IMR-90 (cell line): ENCODE measurements at regions not wholly inside any gene's neighbourhood (a gene's known extent, or its start where the extent isn't known, plus 50 kb on each side); places are given as distances from the start of the nearest gene placed in this dataset.
A peak's percentile ranks its signal among the peaks of the same experiment; 100 is the strongest.

Experiments used
- ATAC-seq: fragments of 200-7000 bp; cut with Tn5 transposase; 2 replicates; pipeline ENCODE4 v1.9.1; 2020; ENCODE audit warnings: low read depth, mild to moderate bottlenecking, moderate library complexity
- BruUV-seq: library from RNA; stranded (reverse); fragments of 400-500 nt; replicated peaks from 2 replicates; lab custom pipeline; 2021; lab: Mats Ljungman, UMichigan
- CTCF ChIA-PET: fragments of 300-600 bp; formaldehyde crosslinking; extraction: SDS; loops from one replicate; lab custom pipeline; 2021; ENCODE audit warnings: antibody characterized with exemption; lab: Yijun Ruan, JAX
- POLR2A ChIA-PET: fragments of 300-600 bp; sonication (Branson Sonifier 250); formaldehyde crosslinking; loops from one replicate; lab custom pipeline; 2022; ENCODE audit warnings: antibody characterized with exemption; ENCODE audit not compliant: unreplicated experiment; lab: Charles Lee
- DNase-seq: peaks from one replicate; pipeline ENCODE4 v3.0.0; 2013
- H2AFZ ChIP-seq: replicated peaks from 2 replicates; pipeline ENCODE3; 2013; ENCODE audit warnings: low read length, mild to moderate bottlenecking; ENCODE audit not compliant: poor library complexity
- H2AK5ac ChIP-seq: 2 replicates; pipeline ENCODE4 v1.6.1; 2013; ENCODE audit warnings: low read depth, low read length, inconsistent platforms
- H2AK9ac ChIP-seq: replicated peaks from 2 replicates; pipeline ENCODE3; 2013; ENCODE audit warnings: mild to moderate bottlenecking, low read depth, low read length, moderate library complexity; ENCODE audit not compliant: poor library complexity
- H2BK120ac ChIP-seq: 2 replicates; pipeline ENCODE4 v1.6.1; 2013; ENCODE audit warnings: low read depth, low read length, inconsistent platforms
- H2BK15ac ChIP-seq: 3 replicates; pipeline ENCODE4 v1.6.1; 2013; ENCODE audit warnings: low read depth, low read length, inconsistent platforms
- H2BK20ac ChIP-seq: 2 replicates; pipeline ENCODE4 v1.6.1; 2013; ENCODE audit warnings: low read depth, mild to moderate bottlenecking, inconsistent platforms, low read length, moderate library complexity
- H2BK5ac ChIP-seq: 2 replicates; pipeline ENCODE4 v1.6.1; 2013; ENCODE audit warnings: mild to moderate bottlenecking, low read depth, low read length, inconsistent platforms; ENCODE audit not compliant: poor library complexity, severe bottlenecking
- H3K14ac ChIP-seq: replicated peaks from 2 replicates; pipeline ENCODE4 v1.6.1; 2013; ENCODE audit warnings: low read depth, low read length, inconsistent platforms
- H3K18ac ChIP-seq: 2 replicates; pipeline ENCODE4 v1.6.1; 2013; ENCODE audit warnings: low read depth, low read length, control low read depth
- H3K23ac ChIP-seq: 2 replicates; pipeline ENCODE4 v1.6.1; 2013; ENCODE audit warnings: low read depth, low read length, inconsistent platforms
- H3K27ac ChIP-seq: 2 replicates; pipeline ENCODE4 v1.5.1; 2013; ENCODE audit warnings: mild to moderate bottlenecking, control low read depth, low read length; ENCODE audit not compliant: insufficient read depth
- H3K27me3 ChIP-seq: 2 replicates; pipeline ENCODE4 v1.6.1; 2013; ENCODE audit warnings: low read length; ENCODE audit not compliant: control insufficient read depth, insufficient read depth
- H3K36me3 ChIP-seq: 2 replicates; pipeline ENCODE4 v1.6.1; 2013; ENCODE audit warnings: low read length, mixed read lengths; ENCODE audit not compliant: control insufficient read depth, insufficient read depth
- H3K4ac ChIP-seq: 2 replicates; pipeline ENCODE4 v1.6.1; 2013; ENCODE audit warnings: low read depth, low read length, inconsistent platforms
- H3K4me1 ChIP-seq: 2 replicates; pipeline ENCODE4 v1.6.1; 2013; ENCODE audit warnings: low read length, mixed read lengths; ENCODE audit not compliant: control insufficient read depth, insufficient read depth
- H3K4me2 ChIP-seq: 2 replicates; pipeline ENCODE4 v1.6.1; 2013; ENCODE audit warnings: low read depth, mild to moderate bottlenecking, control low read depth, low read length, moderate library complexity
- H3K4me3 ChIP-seq: 2 replicates; pipeline ENCODE4 v1.5.1; 2013; ENCODE audit warnings: low read depth, mild to moderate bottlenecking, control low read depth, low read length, moderate library complexity; ENCODE audit not compliant: insufficient read depth
- H3K56ac ChIP-seq: 2 replicates; pipeline ENCODE4 v1.6.1; 2013; ENCODE audit warnings: low read length, inconsistent platforms; ENCODE audit not compliant: insufficient read depth; ENCODE audit errors: extremely low read depth
- H3K79me1 ChIP-seq, 2 experiments: 2 replicates each; pipeline ENCODE4 v1.6.1; 2013; ENCODE audit warnings: low read length in 2 of 2, inconsistent platforms in 1 of 2, low read depth in 1 of 2
- H3K9ac ChIP-seq: 2 replicates; pipeline ENCODE4 v1.6.1; 2013; ENCODE audit warnings: low read depth, low read length, control low read depth
- H3K9me1 ChIP-seq: 2 replicates; pipeline ENCODE4 v1.6.1; 2013; ENCODE audit warnings: low read length, inconsistent platforms; ENCODE audit not compliant: insufficient read depth
- H3K9me3 ChIP-seq: 2 replicates; pipeline ENCODE4 v1.6.1; 2013; ENCODE audit warnings: low read length; ENCODE audit not compliant: control insufficient read depth, insufficient read depth
- H4K20me1 ChIP-seq: 2 replicates; pipeline ENCODE4 v1.6.1; 2013; ENCODE audit warnings: low read length, inconsistent platforms; ENCODE audit not compliant: insufficient read depth
- H4K5ac ChIP-seq: 2 replicates; pipeline ENCODE4 v1.6.1; 2013; ENCODE audit warnings: mild to moderate bottlenecking, low read depth, low read length, control low read depth
- H4K8ac ChIP-seq, 2 experiments: 2 replicates each; pipeline ENCODE4 v1.6.1; 2013; ENCODE audit warnings: low read depth in 2 of 2, low read length in 2 of 2, control low read depth in 1 of 2, inconsistent platforms in 1 of 2
- H4K91ac ChIP-seq: 2 replicates; pipeline ENCODE4 v1.6.1; 2013; ENCODE audit warnings: low read depth, low read length, inconsistent platforms; ENCODE audit not compliant: insufficient read depth
- CEBPB ChIP-seq: IDR thresholded peaks from 2 replicates; pipeline ENCODE4 v1.6.1; 2012; ENCODE audit warnings: low read depth, low read length, improper control_type of control experiment
- CHD1 ChIP-seq: IDR thresholded peaks from 2 replicates; pipeline ENCODE4 v1.6.1; 2012; ENCODE audit warnings: low read depth, low read length, improper control_type of control experiment
- MAFK ChIP-seq: IDR thresholded peaks from 2 replicates; pipeline ENCODE4 v1.6.1; 2012; ENCODE audit warnings: low read depth, low read length, improper control_type of control experiment
- MAZ ChIP-seq: IDR thresholded peaks from 2 replicates; pipeline ENCODE4 v1.6.1; 2012; ENCODE audit warnings: low read depth, mild to moderate bottlenecking, low read length, improper control_type of control experiment, moderate library complexity, borderline replicate concordance
- MXI1 ChIP-seq: IDR thresholded peaks from 2 replicates; pipeline ENCODE4 v1.6.1; 2012; ENCODE audit warnings: low read depth, mild to moderate bottlenecking, low read length, moderate library complexity, borderline replicate concordance
- NFE2L2 ChIP-seq: fragments of 150-350 bp; IDR thresholded peaks from 2 replicates; pipeline ENCODE4 v1.6.1; 2016; ENCODE audit warnings: low read depth, mild to moderate bottlenecking, low read length
- POLR2A ChIP-seq: IDR thresholded peaks from 2 replicates; pipeline ENCODE4 v1.6.1; 2012; ENCODE audit warnings: mild to moderate bottlenecking, low read depth, low read length
- RAD21 ChIP-seq: IDR thresholded peaks from 2 replicates; pipeline ENCODE4 v1.6.1; 2012; ENCODE audit warnings: low read length, improper control_type of control experiment
- RCOR1 ChIP-seq: IDR thresholded peaks from 2 replicates; pipeline ENCODE4 v1.6.1; 2012; ENCODE audit warnings: mild to moderate bottlenecking, low read length, improper control_type of control experiment; ENCODE audit not compliant: insufficient replicate concordance
- RFX5 ChIP-seq: IDR thresholded peaks from 2 replicates; pipeline ENCODE4 v1.8.0; 2012; ENCODE audit warnings: low read depth, mild to moderate bottlenecking, low read length, moderate library complexity
- SMC3 ChIP-seq: fragments of 150-350 bp; IDR thresholded peaks from 2 replicates; pipeline ENCODE4 v1.6.1; 2016; ENCODE audit warnings: low read depth, mild to moderate bottlenecking, antibody characterized with exemption, low read length, moderate library complexity
- WGBS, 2 experiments: methylation state at CpG; one replicate each; pipeline versions ENCODE4 v1.1.5 to v1.1.7; 2013; ENCODE audit warnings: missing lambda C conversion rate in 2 of 2; ENCODE audit not compliant: insufficient read length in 1 of 2; ENCODE audit errors: extremely low coverage in 2 of 2; 5-methylcytosine and 5-hydroxymethylcytosine counted together
- dilution Hi-C: fragments of 300-500 bp; cut with HindIII; formaldehyde crosslinking; loops from one replicate; pipeline ENCODE4 v1.14.3; 2018; ENCODE audit warnings: low sequenced_read_pairs; ENCODE audit not compliant: unreplicated experiment
- in situ Hi-C: fragments of 300-500 bp; cut with MboI; formaldehyde crosslinking; loops from 3 replicates; pipeline ENCODE4 v1.14.3; 2019; ENCODE audit warnings: low sequenced_read_pairs, inconsistent platforms, mixed read lengths
- intact Hi-C: fragments of 100-400 bp; cut with micrococcal nuclease; formaldehyde crosslinking; loops from 2 replicates; pipeline ENCODE4 v1.10.0; 2022
- TF ChIP-seq, protein P1 (sequence below): fragments of 150-350 bp; IDR thresholded peaks from 2 replicates; pipeline ENCODE4 v1.6.1; 2016; ENCODE audit warnings: low read depth, mild to moderate bottlenecking, low read length, moderate library complexity, borderline replicate concordance

- DNase-seq = no peak
Measured at GRCh38 chr17:27239046-27239445, 54.9 kb upstream of the WSB1 start.

More at GRCh38 chr17:27239046-27239445, 54.9 kb upstream of the WSB1 start:
- no peak overlapping the region for H3K4me2 ChIP-seq
- H3K27me3 ChIP-seq = no peaks in the 10 kb centered on the region; the same call in 1 of the 2 replicates
- TF ChIP-seq RAD21 (no peak), NFE2L2 (no peak), MAZ (no peak), SMC3 (no peak), MAFK (no peak), MXI1 (no peak), CHD1 (no peak), RFX5 (no peak), CEBPB (no peak), POLR2A (no peak), RCOR1 (no peak)
- TF ChIP-seq, protein P1, sequence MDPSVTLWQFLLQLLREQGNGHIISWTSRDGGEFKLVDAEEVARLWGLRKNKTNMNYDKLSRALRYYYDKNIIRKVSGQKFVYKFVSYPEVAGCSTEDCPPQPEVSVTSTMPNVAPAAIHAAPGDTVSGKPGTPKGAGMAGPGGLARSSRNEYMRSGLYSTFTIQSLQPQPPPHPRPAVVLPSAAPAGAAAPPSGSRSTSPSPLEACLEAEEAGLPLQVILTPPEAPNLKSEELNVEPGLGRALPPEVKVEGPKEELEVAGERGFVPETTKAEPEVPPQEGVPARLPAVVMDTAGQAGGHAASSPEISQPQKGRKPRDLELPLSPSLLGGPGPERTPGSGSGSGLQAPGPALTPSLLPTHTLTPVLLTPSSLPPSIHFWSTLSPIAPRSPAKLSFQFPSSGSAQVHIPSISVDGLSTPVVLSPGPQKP = no peak
- CTCF ChIA-PET = no interaction called here
- H3K9me1 ChIP-seq = 0 out of 2 replicates have a peak, but pooled peaks cover 1% of the 10 kb centered on the region
- H3K23ac ChIP-seq = no peak overlapping the region
- no peak overlapping the region for H3K4ac ChIP-seq
- no peak overlapping the region for H2BK15ac ChIP-seq
- in situ Hi-C loops (loop anchor here (10.0 to 25.0 kb wide), 3 partner anchors 198 to 523 kb away; partner anchors contain the start of gene LGALS9), dilution Hi-C loops (loop anchor here (25.0 kb wide), 1 partner anchor 98 kb away; no protein-coding TSS in a partner anchor), intact Hi-C loops (loop anchor here (5.0 kb wide), 2 partner anchors 42 to 413 kb away; no protein-coding TSS in a partner anchor)
- H3K18ac ChIP-seq = no peak overlapping the region
- H4K20me1 ChIP-seq = no peaks in the 10 kb centered on the region
- H2AK9ac ChIP-seq = no peak overlapping the region
- H4K91ac ChIP-seq = no peak overlapping the region
- H4K5ac ChIP-seq = no peak overlapping the region
- H3K56ac ChIP-seq = no peak overlapping the region
- H2AK5ac ChIP-seq = 0 out of 2 replicates have a peak overlapping the region, but pooled peaks have one; percentile 51
- no peak overlapping the region for H2BK20ac ChIP-seq
- H3K79me1 ChIP-seq = no peaks in the 10 kb centered on the region
- peaks cover 5% of the 10 kb centered on the region; the same call in 1 of the 2 replicates for H3K4me1 ChIP-seq
- H2BK120ac ChIP-seq = no peak overlapping the region
- H3K14ac ChIP-seq = no peak overlapping the region
- no peak overlapping the region for H3K27ac ChIP-seq
- no TSS peak for BruUV-seq
- no peak overlapping the region for H4K8ac ChIP-seq
- H3K9me3 ChIP-seq = no peaks in the 10 kb centered on the region
- H3K4me3 ChIP-seq = no peak overlapping the region
- ATAC-seq = no peak
- no peak overlapping the region for H2BK5ac ChIP-seq
- no peak overlapping the region for H3K9ac ChIP-seq
- WGBS, 2 experiments = 90% methylated on average over 2 of the region's 5 CpGs; no CpG with 5 or more reads in 1 of the 2 experiments
- no peaks in the 10 kb centered on the region for H3K36me3 ChIP-seq
- POLR2A ChIA-PET = no interaction called here
- H2AFZ ChIP-seq = peak overlapping the region; percentile 52
